Erythroblast (primary cell): ENCODE measurements at regions not wholly inside any gene's neighbourhood (a gene's known extent, or its start where the extent isn't known, plus 50 kb on each side); places are given as distances from the start of the nearest gene placed in this dataset.

Source experiments
- GATA1 ChIP-seq: IDR thresholded peaks from 2 replicates; pipeline ENCODE4 v1.6.1; 2011; ENCODE audit warnings: low read depth, mild to moderate bottlenecking, control low read depth, low read length, moderate library complexity
- POLR2A ChIP-seq: IDR thresholded peaks from 2 replicates; pipeline ENCODE4 v1.6.1; 2011; ENCODE audit warnings: mild to moderate bottlenecking, low read length

DNA sequence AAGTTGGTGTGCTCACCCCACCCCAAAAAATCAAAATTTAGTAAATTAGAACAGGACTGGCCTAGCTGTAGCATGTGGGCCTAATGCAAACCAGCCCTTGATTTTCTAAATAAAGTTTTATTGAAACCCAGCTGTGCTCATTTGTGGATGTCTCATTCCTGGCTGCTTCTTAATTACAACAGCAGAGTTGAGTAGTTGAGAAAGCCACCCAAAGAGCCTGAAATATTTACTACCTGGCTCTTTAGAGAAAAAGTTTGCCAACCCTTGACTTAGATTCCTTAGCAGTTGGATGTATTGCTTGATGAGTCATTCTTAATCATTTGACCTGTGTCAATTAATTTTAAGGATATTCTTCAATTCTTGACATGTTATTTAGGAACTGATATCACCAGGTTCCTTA lies 168.3 kb upstream of the PUDP start:
- TF ChIP-seq POLR2A = no peak
- TF ChIP-seq GATA1 = no peak
